Suppressor macrophage (primary cell): ENCODE measurements at regions not wholly inside any gene's neighbourhood (a gene's known extent, or its start where the extent isn't known, plus 50 kb on each side); places are given as distances from the start of the nearest gene placed in this dataset.
"Not testable (repeated sequence)": the region's sequence is repeated elsewhere in the genome, so short reads cannot be mapped to it uniquely, and the experiment has no call there.

Source experiments
- DNase-seq, 4 experiments: peaks; one replicate each; pipeline ENCODE4 v3.0.0-alpha.2; 2020 to 2022

DNA sequence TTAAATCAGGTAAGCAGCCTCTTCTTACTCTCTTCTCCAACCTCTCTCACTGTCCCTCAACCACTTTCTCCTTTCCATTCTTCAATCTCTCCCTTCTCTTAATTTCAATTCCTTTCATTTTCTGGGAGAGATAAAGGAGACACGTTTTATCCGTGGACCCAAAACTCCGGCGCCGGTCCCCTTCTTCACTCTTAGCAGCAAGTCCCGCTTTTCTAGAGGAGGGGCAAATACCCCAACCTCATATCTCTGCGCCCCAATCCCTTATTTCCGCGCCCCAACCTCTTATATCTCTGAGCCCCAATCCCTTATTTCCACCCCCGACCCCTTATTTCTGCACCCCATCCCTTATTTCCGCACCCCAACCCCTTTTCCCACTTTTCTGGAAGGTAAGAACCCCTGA lies 691.6 kb downstream of the EFNA5 start:
- DNase-seq: not testable (repeated sequence)

DNA sequence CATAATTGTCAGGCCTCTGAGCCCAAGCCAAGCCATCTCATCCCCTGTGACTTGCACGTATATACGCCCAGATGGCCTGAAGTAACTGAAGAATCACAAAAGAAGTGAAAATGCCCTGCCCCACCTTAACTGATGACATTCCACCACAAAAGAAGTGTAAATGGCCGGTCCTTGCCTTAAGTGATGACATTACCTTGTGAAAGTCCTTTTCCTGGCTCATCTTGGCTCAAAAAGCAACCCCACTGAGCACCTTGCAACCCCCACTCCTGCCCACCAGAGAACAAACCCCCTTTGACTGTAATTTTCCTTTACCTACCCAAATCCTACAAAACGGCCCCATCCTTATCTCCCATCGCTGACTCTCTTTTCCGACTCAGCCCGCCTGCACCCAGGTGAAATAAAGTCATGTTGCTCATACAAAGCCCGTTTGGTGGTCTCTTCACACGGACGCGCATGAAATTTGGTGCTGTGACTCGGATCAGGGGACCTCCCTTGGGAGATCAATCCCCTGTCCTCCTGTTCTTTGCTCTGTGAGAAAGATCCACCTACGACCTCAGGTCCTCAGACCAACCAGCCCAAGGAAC lies 692.1 kb downstream of the EFNA5 start:
- not testable (repeated sequence) for DNase-seq

DNA sequence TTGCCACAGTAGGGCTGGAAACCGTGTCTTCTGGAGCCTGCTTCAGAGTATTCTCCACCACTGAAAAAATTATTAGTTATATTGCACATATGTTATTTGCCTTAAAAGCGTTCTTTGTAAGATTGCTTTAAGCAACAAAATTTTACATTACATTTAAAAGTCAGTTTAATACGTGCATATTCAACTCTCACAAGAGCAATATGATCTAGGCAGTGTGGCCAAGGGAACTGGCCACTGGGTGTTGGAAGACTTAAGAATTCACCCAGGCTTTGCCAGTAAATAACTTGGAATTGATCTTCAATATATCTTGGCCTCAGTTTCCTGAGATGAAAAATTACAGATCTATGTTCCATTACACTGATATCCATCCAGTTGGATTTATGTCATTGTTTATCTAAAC lies 694.4 kb downstream of the EFNA5 start:
- DNase-seq: no peak

DNA sequence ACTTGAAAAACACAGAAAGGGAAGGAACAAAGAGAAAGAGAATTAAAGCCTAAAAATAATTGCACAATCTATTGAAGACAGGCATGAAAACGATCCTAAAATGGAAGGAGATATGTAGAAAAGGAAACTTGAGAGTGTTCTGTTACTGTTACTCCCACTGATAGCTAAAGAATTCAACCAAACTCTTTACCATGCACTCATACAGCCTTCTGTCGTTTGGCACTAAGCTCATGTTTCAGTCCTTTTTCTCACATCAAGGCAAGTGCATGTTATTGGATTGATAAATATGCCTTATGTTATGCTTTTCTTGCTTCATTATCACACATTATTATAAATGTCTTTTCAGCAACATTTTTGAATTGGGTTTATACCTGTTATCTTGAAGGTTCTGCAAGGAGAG lies 696.5 kb downstream of the EFNA5 start:
- DNase-seq: no peak

DNA sequence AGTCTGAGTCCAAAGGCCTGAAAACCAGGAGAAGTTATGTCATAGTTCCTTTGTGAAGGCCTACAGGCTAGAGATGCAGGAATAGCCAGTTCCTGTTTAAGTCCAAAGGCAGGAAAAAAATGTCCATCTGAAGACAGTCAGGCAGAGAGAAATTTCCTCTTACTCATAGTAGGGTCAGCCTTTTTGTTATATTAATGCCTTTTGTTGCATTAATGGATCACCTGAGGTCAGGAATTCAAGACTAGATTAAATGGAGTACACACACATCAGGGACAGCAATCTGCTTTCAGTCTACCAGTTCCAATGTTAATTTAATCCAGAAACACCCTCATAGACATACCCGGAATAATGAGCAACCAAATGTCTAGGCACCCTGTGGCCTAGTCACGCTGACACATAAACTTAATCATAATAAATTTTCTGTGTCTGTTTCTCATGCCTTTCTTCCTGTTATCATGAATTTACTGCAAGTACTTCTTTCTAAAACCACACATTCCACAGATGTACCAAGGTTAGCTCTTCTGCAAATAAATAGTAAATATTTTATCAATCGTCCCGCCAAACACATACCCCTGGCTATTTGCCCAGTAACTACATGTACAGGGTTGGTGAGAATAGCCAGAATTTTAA lies 703.9 kb downstream of the EFNA5 start:
- DNase-seq: no peak

DNA sequence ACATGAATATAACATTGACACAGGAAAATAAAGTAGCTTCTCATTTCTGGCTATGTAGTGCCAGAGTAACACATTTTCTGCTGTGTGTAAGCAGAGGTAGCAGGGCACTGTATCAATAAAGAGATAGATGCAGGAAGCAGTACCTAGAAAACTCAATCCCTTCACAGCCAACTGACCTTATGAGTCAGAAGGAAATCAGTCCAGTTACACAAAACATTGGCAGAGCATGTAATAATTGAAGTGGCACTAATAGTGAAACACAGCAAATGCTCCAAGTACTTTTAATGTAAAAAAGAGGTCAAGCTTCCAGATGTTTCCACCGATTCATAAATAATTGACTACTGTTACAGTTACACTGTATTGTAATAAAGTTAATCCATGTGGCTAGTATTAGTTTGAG lies 706.6 kb downstream of the EFNA5 start:
- no peak for DNase-seq

DNA sequence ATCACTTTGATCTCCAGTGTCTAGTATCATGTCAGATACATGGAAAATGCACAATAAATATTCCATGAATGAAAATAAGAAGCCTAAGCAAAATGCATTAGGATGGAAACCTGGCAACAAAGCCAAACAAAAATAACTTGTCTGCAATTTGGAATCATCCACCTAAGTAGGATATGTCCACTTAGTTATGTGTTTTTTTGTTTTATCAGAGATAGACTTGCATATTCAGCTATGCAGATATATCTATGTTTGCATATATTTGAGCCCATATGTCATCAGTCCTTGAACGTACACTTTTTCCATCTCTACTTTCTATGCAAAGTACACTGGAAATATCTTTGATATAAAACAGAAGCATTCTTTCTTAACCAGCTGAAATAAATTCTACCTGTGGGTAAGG lies 707.1 kb downstream of the EFNA5 start:
- no peak for DNase-seq

DNA sequence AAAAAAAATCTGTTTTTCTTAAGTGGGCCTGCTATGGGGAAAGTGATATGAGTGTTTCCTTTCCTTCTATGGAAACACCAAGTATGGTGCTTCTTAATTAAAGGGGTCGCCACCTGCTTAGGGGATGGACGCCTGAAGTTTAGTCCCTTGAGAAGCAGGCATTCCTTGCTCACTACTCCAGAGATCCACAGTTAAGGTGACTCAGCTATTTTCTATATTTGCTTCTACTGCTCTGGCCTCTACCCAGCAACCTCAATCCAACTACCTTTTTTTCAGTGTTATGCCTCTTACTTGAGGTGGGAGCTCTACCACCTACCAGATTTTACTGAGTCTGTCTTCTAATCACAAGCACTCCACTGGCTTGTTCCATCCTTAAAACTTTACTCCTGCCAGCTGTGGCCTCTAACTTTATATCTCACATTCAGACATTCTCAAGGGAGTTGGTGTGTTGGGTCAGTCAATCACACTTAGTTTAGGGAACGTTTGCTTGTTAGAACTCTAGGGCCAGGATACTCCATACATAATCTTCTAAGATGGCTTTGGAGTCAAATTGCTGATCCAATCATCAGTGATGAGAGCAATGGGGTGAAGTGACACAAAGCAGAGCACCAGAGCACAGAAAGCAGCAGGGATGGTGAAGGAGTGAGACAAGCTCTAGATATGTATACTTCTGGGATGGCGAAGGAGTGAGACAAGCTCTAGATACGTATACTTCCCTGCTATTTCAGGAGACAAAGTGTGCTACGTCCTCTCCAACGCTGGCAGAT lies 708.1 kb downstream of the EFNA5 start:
- DNase-seq: no peak

DNA sequence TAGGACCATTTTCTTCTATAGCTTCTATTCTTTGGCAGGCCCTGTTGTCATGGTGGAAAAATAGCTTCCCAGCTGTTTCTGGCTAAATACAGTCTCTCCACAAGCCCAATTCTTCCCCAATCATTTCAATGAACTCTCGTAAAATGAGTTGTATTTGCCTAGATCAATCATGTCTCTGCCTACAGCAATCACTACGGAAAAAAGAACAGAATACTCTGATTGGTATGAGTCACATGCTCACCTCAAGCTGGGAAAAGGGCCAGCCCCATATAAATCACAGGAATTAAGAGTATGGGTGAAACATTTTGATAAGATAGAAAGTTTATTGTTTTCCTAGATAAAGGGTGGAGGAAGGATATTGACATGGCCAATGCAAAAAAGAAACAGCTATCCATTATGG lies 711.4 kb downstream of the EFNA5 start:
- DNase-seq: no peak

DNA sequence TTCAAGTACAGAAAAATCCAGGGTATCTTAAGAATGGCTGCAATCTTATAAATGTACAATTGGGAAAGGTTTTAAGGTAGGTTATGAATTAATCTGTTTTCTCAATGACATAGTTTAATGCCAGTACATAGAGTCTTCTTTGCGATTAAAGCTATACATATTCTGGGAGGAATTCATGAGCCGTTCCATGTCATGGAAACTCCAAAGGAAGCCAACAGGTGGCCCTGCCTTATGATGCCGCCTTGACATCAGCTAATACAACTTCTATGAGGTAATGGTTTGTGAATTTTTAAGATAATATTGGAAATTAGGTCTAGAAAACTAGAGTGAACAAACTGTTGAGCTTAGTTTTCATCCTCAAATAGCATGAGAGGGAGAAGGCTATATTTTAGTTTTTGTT lies 713.4 kb downstream of the EFNA5 start:
- DNase-seq: no peak

DNA sequence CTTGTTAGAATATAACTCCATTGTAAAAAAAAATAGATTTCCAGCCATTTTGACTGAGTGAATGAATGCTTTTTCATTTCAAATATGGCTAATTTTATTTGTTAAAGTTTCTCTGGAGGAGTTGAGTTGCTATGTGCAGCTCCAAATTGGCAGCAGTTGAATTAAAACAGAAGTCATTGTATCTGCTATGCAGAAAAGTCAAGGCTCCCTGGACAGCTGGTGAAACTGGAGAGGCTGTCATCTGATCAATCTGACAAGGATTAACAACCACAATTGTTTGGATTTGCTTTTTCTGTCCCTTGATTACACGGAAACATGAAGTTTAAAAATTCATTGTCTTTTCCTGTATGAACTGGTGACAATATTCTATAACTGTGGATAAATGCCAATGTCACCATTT lies 713.9 kb downstream of the EFNA5 start:
- no peak for DNase-seq

DNA sequence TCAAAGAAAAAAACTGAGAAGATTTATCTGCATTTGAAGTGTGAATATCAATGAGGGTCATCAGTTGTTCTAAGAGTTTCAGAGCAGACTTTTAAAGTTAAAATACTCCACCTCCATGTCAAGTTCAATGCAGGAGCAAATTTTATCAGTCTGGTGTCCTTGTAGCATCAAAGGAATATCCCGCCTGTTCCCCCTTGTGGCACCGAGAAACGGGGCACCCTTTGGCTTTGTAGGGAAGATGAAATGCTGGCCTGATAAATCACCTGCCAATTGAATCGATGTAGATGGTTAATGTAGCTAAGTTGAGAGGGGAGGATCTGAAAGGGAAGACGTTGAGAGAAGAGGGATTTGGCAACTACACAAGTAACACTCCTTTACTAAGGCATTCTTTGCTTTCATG lies 714.5 kb downstream of the EFNA5 start:
- DNase-seq: no peak

DNA sequence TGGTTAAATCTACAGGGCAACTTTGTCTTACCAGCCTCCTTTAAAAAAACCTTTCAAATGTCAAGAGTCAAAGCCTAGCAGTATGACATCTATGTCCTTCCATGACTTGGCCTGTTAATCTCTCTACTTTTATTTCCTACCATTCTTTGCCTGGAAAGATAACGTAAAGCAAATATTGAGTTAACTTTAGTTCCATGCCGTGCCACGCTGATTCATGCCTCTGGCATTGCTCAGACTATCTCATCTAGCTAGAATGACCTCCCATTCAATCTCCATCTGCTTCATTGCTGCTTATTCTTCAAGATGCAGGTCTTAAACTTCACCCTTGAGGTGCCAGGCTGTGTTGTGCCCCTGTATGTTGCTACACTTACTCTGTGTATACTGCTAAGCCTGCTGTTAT lies 729.8 kb downstream of the EFNA5 start:
- DNase-seq: no peak

DNA sequence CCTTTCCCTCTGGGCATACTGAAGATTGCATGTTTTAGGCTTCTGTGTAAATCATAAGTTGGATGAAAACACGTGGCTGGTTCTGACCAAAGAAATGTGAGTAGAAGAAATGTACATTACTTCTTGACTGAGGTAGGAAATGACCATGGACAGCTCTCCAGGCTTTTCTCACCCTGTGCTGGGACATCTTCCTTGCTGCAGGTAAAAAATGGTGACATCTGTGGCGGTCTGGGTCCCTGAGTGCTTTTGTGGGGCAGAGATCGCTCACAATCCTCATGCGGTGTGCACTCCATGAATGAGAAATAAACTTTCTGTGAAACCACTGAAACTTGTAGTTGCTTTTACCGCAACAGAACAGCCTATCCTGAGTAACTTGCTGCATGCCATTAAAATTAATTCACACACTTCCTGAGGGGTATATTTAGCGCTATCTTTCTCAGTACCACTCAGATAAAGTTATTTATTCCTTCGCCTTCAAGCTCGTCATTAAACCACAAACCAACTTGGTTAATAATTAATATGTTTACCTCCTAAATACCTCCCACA lies 730.4 kb downstream of the EFNA5 start:
- DNase-seq: no peak

DNA sequence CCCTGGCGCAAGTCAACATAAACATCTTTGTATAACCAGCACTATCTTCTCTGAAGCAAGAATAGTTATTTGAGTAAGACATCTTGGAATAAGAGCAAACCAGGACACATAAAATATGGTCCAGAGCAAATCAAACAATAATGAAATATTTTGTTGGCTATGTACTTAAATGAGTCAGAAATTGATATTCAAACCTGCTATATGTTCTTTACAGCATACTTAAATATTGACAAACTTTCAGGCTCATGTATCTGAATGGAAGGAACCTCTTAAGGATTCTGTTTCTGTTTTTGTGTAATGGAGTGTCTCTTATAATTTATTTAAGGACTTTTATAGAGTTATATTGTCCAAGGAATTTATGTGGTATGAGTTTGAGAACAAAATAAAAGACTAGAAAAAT lies 747.3 kb downstream of the EFNA5 start:
- DNase-seq: no peak

DNA sequence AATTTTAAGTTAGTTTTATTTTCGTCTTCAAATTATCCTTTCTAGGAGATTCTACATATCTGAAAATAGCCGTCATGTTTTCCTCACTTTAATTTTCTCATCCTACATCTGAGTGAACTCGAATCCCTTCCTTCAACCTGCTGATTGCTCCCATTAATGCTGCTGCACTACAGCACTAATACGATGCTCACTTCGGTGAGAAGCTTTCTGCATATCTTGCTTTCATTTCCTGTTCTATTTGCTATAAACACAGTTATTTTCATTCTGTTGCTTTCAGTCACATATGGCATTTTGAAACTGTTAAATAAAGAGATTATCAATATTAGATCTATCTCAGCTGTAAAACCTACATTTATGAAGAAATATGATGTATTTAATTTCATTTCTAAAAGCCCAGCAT lies 749.2 kb downstream of the EFNA5 start:
- DNase-seq: no peak

DNA sequence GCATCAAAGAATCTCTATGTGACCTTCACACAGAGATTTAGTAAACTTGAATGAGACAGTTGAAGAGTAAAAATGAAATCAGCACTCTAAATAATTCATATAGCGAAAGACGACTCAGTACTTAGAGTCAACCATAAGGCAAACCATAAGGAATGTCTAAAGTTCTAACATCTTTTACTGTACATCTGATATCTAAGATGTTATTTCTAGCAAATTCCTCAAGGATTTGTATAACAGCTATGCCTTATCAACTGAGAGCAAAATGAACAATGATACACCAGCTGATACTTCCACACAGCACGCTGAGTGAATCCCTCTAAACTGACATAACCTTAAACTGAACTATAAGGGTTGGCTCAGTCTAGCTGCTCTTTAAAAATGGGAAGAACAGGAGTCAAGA lies 760.3 kb downstream of the EFNA5 start:
- no peak for DNase-seq

DNA sequence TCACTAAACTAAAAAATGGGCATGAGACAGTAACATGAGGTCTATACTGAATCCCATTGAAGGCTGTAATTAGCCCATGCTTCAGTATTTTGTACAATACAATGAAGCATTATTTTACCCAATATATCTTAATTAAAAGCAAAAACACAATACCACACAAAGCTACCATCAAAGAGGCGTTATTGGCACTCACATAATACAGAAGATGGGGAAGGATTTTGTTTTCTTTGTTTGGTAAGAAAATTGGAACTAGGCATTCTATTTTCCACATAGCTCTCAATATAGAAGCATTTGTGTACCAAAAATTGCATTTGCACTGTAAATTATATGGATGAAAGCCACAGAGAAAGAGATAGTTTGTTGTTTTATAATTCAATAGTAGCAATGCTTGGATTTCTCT lies 761.0 kb downstream of the EFNA5 start:
- DNase-seq: no peak

DNA sequence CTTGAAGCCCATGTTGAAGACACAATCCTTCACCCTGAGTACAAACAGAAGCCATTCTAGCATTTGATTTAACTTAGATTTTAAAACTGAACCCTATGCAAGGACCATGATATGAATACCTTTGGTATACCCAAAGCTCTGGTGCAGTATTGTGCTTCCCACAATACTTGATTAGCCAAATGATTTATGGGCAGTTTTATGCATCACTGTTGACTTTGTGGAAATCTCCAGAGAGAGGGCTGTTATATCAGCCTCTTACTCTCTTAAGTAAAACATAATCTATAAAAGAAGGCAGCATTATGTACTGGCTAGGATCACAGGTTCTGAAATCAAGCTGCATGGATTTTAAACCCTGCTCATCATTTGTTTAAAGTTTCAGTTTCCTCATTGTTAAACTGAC lies 762.8 kb downstream of the EFNA5 start:
- DNase-seq: no peak

DNA sequence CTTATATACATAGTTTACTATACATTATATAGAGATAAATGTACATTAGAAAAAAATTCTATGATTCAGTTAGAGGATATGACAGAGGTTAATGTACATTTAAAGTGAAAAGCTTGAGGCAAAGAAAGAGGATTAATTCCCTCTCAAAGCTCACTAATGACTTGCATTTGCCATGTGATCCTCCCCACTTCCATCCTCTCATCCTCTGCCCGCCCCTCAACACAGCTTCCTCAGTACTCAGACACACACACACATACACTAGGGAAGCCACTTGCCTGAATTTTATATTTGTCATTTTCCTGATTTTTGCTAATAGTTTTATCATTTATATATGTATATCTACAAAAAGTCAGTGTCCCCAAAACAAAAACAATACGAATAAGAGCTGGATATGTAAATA lies 764.5 kb downstream of the EFNA5 start:
- DNase-seq: no peak

DNA sequence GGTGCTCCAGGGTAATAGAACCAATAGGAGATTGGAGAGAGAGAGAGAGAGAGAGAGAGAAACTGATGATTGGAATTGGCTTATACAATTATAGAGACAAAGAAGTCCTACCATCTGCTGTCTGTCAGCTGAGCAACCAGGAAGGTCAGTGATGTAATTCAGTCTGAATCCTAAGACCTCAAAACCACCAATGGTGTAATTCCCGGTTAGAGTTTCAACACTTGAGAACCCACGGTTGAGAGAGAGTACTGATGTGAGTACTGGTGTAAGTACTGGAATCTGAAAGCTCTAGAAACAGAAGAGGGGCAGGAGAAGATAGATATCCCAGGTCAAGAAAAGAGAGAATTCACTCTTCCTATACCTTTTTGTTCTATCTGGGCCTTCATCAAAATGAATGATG lies 775.8 kb downstream of the EFNA5 start:
- DNase-seq: peak; percentile 72 to 91 (median 84)

DNA sequence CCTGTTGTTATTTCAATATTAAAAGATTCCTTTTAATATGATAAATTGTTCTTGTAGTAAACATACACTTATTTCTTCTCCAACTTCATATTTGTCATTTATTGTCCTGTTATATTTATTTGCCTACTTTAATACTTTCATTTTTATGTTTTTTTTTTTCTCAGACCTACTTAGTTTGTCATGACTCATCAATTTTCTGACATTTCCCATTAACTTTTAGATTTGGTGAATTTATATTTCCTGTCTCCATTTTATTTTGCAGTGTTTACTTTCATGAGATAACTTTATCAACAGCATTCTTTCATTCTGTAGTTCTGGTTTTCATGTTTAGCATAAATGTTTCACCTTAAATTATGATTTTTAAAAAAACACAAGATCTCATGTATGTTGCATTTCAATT lies 788.7 kb downstream of the EFNA5 start:
- no peak for DNase-seq

DNA sequence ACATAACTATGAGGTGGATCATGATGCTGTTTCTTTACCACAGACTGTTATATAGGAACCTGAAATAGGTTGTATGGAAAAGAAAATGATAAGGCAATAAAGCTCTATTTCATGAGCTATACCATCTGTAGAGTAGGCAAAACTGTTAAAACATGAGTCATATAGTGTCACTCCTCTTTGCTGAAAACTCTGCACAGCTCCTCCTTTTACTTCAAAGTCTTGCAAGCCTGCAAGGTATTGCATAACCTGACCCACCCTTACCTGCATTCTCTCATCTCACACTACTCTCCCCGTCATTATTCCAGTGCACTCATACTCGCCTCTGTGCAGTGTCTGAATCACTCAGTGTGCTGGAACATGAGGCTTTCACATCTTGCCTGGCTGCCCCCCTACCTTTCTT lies 790.1 kb downstream of the EFNA5 start:
- DNase-seq: no peak

DNA sequence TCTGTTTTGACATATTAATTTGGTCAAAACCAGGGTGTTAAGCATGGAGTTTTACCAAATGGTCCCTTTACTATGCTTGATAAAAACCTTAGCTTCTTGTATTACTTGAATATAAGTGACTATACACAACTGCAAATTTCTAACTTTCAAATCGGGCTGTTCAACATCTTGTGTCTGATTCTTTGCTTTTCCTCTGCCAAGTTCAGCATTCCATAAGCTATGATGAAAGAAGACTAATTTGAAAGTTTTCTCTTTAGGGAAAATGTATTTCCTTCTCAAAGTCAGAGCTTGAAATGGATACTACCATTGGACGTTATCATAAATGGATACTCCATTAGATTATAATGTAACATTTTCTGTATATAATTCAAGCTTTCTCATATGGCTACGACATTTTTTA lies 792.9 kb downstream of the EFNA5 start:
- DNase-seq: no peak
